Naive thymus-derived CD8-positive, alpha-beta T cell (primary cell): ENCODE measurements at regions not wholly inside any gene's neighbourhood (a gene's known extent, or its start where the extent isn't known, plus 50 kb on each side); places are given as distances from the start of the nearest gene placed in this dataset.

Experiments used
- ATAC-seq, 2 donors: fragments of 150-1000 bp; cut with Tn5 transposase in 1 of 2; sonication (Bioruptor Pico), chemical (Tn5 transposase) in 1 of 2; 1 replicate in 1 of 2; 2 replicates in 1 of 2; pipeline ENCODE4 v1.10.0; 2021; ENCODE audit warnings: mild to moderate bottlenecking in 2 of 2, moderate library complexity in 2 of 2
- POLR2A ChIA-PET: fragments of 350-600 bp; sonication (Branson Sonifier 250); formaldehyde crosslinking; loops from one replicate; lab custom pipeline; 2021; ENCODE audit warnings: antibody characterized with exemption; lab: Charles Lee
- DNase-seq, 10 donors: peaks; one replicate each; pipeline versions ENCODE4 v3.0.0 to v3.0.0-alpha.2; 2020 to 2022
- H3K27ac Mint-ChIP-seq, 10 donors: one replicate each; pipeline ENCODE4 v1.8.0; 2020 to 2022; ENCODE audit warnings: mild to moderate bottlenecking in 10 of 10, mixed read lengths in 10 of 10, moderate library complexity in 4 of 10, inconsistent platforms in 1 of 10
- H3K27me3 Mint-ChIP-seq, 5 donors: one replicate each; pipeline ENCODE4 v1.8.0; 2021 to 2022; ENCODE audit warnings: mixed read lengths in 5 of 5
- H3K36me3 Mint-ChIP-seq, 3 donors: one replicate each; pipeline ENCODE4 v1.8.0; 2020 to 2022; ENCODE audit warnings: mixed read lengths in 3 of 3, mild to moderate bottlenecking in 2 of 3, inconsistent platforms in 1 of 3
- H3K4me1 Mint-ChIP-seq, 4 donors: one replicate each; pipeline ENCODE4 v1.8.0; 2021 to 2022; ENCODE audit warnings: mixed read lengths in 4 of 4
- H3K4me3 Mint-ChIP-seq, 10 donors: one replicate each; pipeline ENCODE4 v1.8.0; 2020 to 2022; ENCODE audit warnings: mild to moderate bottlenecking in 10 of 10, mixed read lengths in 10 of 10, moderate library complexity in 6 of 10, inconsistent platforms in 1 of 10
- H3K9me3 Mint-ChIP-seq, 9 donors: one replicate each; pipeline ENCODE4 v1.8.0; 2020 to 2022; ENCODE audit warnings: mixed read lengths in 9 of 9, mild to moderate bottlenecking in 3 of 9, inconsistent platforms in 1 of 9, moderate library complexity in 1 of 9

DNA sequence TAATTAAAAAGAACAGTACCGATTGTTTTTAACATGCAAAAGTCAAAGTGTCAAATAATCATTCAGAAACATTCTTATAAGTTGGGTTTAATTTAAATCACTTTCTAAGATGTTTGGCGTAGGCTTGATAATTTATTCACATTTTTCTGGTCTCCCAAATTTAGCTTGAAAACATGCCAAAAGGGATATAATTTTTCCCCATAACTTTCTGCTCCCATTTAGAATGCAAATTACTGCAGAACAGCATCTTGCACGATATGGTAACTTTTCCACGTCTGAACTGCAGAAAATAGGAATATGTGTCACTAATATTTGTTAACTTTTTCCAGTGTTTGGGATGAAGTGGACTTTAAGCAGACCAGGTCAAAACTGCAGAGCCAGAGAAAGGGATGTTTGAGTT, 1592.4 kb upstream of the SEL1L start:
- ATAC-seq (no peak), DNase-seq (no peak)
- H3K27ac Mint-ChIP-seq: no peak overlapping the region
- H3K4me3 Mint-ChIP-seq: no peak overlapping the region
- no peaks in the 10 kb centered on the region for H3K4me1 Mint-ChIP-seq
- no peaks in the 10 kb centered on the region for H3K36me3 Mint-ChIP-seq
- H3K9me3 Mint-ChIP-seq: peaks cover 2 to 38% (median 9%) of the 10 kb centered on the region in 9 donors
- no peaks in the 10 kb centered on the region for H3K27me3 Mint-ChIP-seq
- POLR2A ChIA-PET: no interaction called here

- DNase-seq (no peak), ATAC-seq (no peak)
- Mint-ChIP-seq H3K36me3 (no peaks in the 10 kb centered on the region), H3K9me3 (peaks cover 0 to 37% (median 10%) of the 10 kb centered on the region in 9 donors), H3K4me3 (no peak overlapping the region), H3K27ac (no peak overlapping the region), H3K4me1 (no peaks in the 10 kb centered on the region), H3K27me3 (no peaks in the 10 kb centered on the region)
- POLR2A ChIA-PET: no interaction called here
Observed at GRCh38 chr14:83128783-83129182, 1595.1 kb upstream of the SEL1L start.

GRCh38 chr14:83129496-83129895, 1595.8 kb upstream of the SEL1L start:
- Mint-ChIP-seq H3K9me3 (peaks cover 0 to 35% (median 10%) of the 10 kb centered on the region in 9 donors), H3K4me1 (no peaks in the 10 kb centered on the region), H3K27me3 (no peaks in the 10 kb centered on the region), H3K27ac (no peak overlapping the region), H3K36me3 (no peaks in the 10 kb centered on the region), H3K4me3 (no peak overlapping the region)
- POLR2A ChIA-PET: no interaction called here
- DNase-seq: no peak
- ATAC-seq: no peak

- H3K27ac Mint-ChIP-seq: no peak overlapping the region
- no peaks in the 10 kb centered on the region for H3K36me3 Mint-ChIP-seq
- peaks cover 0 to 29% (median 10%) of the 10 kb centered on the region in 9 donors for H3K9me3 Mint-ChIP-seq
- no peaks in the 10 kb centered on the region for H3K4me1 Mint-ChIP-seq
- no peak for DNase-seq
- no peak overlapping the region for H3K4me3 Mint-ChIP-seq
- POLR2A ChIA-PET: no interaction called here
- no peaks in the 10 kb centered on the region for H3K27me3 Mint-ChIP-seq
- no peak for ATAC-seq
Observed at GRCh38 chr14:83133981-83134645, 1600.5 kb upstream of the SEL1L start.

- no peaks in the 10 kb centered on the region for H3K36me3 Mint-ChIP-seq
- no peak for ATAC-seq
Observed at GRCh38 chr14:83140756-83141155, 1607.1 kb upstream of the SEL1L start.

DNA sequence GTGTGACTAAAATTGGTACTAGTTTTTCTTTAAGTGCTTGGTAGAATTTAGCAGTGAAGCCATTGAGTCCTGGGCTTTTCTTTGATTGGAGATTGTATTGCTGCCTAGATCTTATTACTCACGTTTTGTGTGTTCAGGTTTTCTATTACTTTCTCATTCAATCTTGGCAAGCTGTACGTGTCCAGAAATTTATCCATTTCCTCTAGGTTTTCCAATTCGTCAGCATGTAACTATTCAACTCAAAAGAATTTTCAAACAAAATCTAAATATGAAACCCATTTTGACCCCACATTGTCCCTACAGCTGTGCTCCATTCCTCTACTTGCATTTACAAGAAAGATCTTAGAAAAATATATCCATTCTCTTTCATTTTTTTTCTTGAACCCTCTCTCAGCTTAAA, 1613.4 kb upstream of the SEL1L start:
- Mint-ChIP-seq H3K36me3 (no peaks in the 10 kb centered on the region), H3K9me3 (peaks cover 6 to 42% (median 19%) of the 10 kb centered on the region in 9 donors), H3K27me3 (no peaks in the 10 kb centered on the region), H3K4me3 (no peak overlapping the region), H3K27ac (no peak overlapping the region), H3K4me1 (no peaks in the 10 kb centered on the region)
- no peak for ATAC-seq
- POLR2A ChIA-PET: no interaction called here
- DNase-seq: no peak

More at GRCh38 chr14:83140756-83141155, 1607.1 kb upstream of the SEL1L start:
- no peak overlapping the region for H3K27ac Mint-ChIP-seq
- H3K27me3 Mint-ChIP-seq: no peaks in the 10 kb centered on the region
- POLR2A ChIA-PET: no interaction called here
- no peaks in the 10 kb centered on the region for H3K4me1 Mint-ChIP-seq
- no peak for DNase-seq
- H3K4me3 Mint-ChIP-seq: no peak overlapping the region
- peaks cover 3 to 30% (median 19%) of the 10 kb centered on the region in 9 donors for H3K9me3 Mint-ChIP-seq

DNA sequence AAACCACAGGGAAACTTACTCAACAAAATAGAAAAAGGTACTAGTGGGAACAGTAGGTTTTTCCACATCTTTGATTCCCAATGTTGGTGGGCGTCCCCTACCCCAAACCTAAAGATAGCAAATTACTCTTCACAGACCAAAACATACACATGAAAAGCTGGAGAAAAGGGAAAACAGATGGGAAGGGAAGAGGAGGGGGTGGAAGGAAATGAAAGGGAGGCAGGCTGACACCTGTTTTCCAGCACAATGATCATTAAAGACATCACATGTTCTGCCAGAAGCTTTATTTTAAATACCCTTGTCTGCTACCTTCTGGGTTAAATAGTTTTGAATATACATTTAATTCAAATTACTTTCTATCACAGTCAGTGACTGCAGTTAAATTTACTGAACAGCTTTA, 1617.9 kb upstream of the SEL1L start:
- POLR2A ChIA-PET: no interaction called here
- H3K4me1 Mint-ChIP-seq: no peaks in the 10 kb centered on the region
- peaks cover 2 to 41% (median 19%) of the 10 kb centered on the region in 9 donors for H3K9me3 Mint-ChIP-seq
- DNase-seq (no peak), ATAC-seq (no peak)
- no peaks in the 10 kb centered on the region for H3K36me3 Mint-ChIP-seq
- H3K27me3 Mint-ChIP-seq: no peaks in the 10 kb centered on the region
- H3K27ac Mint-ChIP-seq: no peak overlapping the region
- H3K4me3 Mint-ChIP-seq: no peak overlapping the region

GRCh38 chr14:83153081-83153480, 1619.4 kb upstream of the SEL1L start:
- POLR2A ChIA-PET: no interaction called here
- ATAC-seq (no peak), DNase-seq (no peak)
- H3K36me3 Mint-ChIP-seq: no peaks in the 10 kb centered on the region
- peaks cover 2 to 41% (median 14%) of the 10 kb centered on the region in 9 donors for H3K9me3 Mint-ChIP-seq
- no peak overlapping the region for H3K4me3 Mint-ChIP-seq
- H3K27ac Mint-ChIP-seq: peak overlapping the region in 1 of 10 donors; percentile 46
- no peaks in the 10 kb centered on the region for H3K4me1 Mint-ChIP-seq
- no peaks in the 10 kb centered on the region for H3K27me3 Mint-ChIP-seq

GRCh38 chr14:83162361-83162929, 1628.8 kb upstream of the SEL1L start:
- POLR2A ChIA-PET: no interaction called here
- Mint-ChIP-seq H3K27ac (no peak overlapping the region), H3K36me3 (no peaks in the 10 kb centered on the region), H3K4me1 (no peaks in the 10 kb centered on the region), H3K27me3 (no peaks in the 10 kb centered on the region), H3K9me3 (peaks cover 0 to 20% (median 5%) of the 10 kb centered on the region in 9 donors), H3K4me3 (no peak overlapping the region)
- no peak for DNase-seq
- no peak for ATAC-seq

DNA sequence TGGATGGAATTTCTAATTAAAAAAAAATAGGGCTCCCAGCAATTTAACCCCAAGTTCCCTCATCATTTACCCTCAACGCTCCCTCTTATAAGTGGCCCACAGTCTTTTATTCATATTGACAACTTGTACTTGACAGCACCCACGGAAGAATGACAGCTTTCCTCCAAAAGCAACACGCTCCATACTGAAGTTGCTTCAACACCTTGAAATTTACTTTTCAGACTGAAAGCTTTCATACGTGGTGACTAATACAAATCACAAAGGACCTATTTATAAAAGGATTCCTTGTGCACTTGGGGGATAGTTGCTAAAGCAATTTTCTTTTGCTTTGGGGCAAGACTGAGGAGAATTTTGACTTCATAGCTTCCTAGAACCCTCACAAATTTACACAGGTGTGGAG, 1629.4 kb upstream of the SEL1L start:
- POLR2A ChIA-PET: no interaction called here
- Mint-ChIP-seq H3K4me1 (no peaks in the 10 kb centered on the region), H3K27ac (no peak overlapping the region), H3K9me3 (peaks cover 0 to 20% (median 6%) of the 10 kb centered on the region in 9 donors), H3K4me3 (no peak overlapping the region), H3K36me3 (no peaks in the 10 kb centered on the region), H3K27me3 (no peaks in the 10 kb centered on the region)
- no peak for DNase-seq
- ATAC-seq: no peak

GRCh38 chr14:83164016-83164415, 1630.4 kb upstream of the SEL1L start:
- POLR2A ChIA-PET: no interaction called here
- ATAC-seq: no peak

GRCh38 chr14:83164591-83164990, 1630.9 kb upstream of the SEL1L start:
- Mint-ChIP-seq H3K4me3 (no peak overlapping the region), H3K27me3 (no peaks in the 10 kb centered on the region), H3K9me3 (peaks cover 0 to 23% (median 6%) of the 10 kb centered on the region in 9 donors), H3K4me1 (no peaks in the 10 kb centered on the region), H3K36me3 (no peaks in the 10 kb centered on the region), H3K27ac (no peak overlapping the region)
- ATAC-seq: no peak
- DNase-seq: no peak
- POLR2A ChIA-PET: no interaction called here

More at GRCh38 chr14:83164016-83164415, 1630.4 kb upstream of the SEL1L start:
- Mint-ChIP-seq H3K9me3 (peaks cover 0 to 23% (median 6%) of the 10 kb centered on the region in 9 donors), H3K27me3 (no peaks in the 10 kb centered on the region), H3K4me1 (no peaks in the 10 kb centered on the region), H3K27ac (no peak overlapping the region), H3K36me3 (no peaks in the 10 kb centered on the region), H3K4me3 (no peak overlapping the region)
- DNase-seq: no peak

GRCh38 chr14:83170165-83170564, 1636.5 kb upstream of the SEL1L start:
- Mint-ChIP-seq H3K4me3 (no peak overlapping the region), H3K4me1 (no peaks in the 10 kb centered on the region), H3K27me3 (no peaks in the 10 kb centered on the region), H3K9me3 (peaks cover 4 to 28% (median 12%) of the 10 kb centered on the region in 9 donors), H3K36me3 (no peaks in the 10 kb centered on the region), H3K27ac (no peak overlapping the region)
- no peak for ATAC-seq
- POLR2A ChIA-PET: no interaction called here
- no peak for DNase-seq

- Mint-ChIP-seq H3K4me1 (no peaks in the 10 kb centered on the region), H3K9me3 (peaks cover 2 to 24% (median 12%) of the 10 kb centered on the region in 9 donors), H3K4me3 (no peak overlapping the region), H3K36me3 (no peaks in the 10 kb centered on the region), H3K27me3 (no peaks in the 10 kb centered on the region), H3K27ac (no peak overlapping the region)
- POLR2A ChIA-PET: no interaction called here
- DNase-seq: no peak
- ATAC-seq: no peak
Observed at GRCh38 chr14:83171761-83172160, 1638.1 kb upstream of the SEL1L start.
